OCI-LY7 (cell line): ENCODE measurements at regions not wholly inside any gene's neighbourhood (a gene's known extent, or its start where the extent isn't known, plus 50 kb on each side); places are given as distances from the start of the nearest gene placed in this dataset.

Experiments
- BruUV-seq: library from RNA; stranded (reverse); fragments of 400-500 nt; replicated peaks from 2 replicates; lab custom pipeline; 2021; lab: Mats Ljungman, UMichigan
- CTCF ChIA-PET: fragments of 300-600 bp; sonication (Branson Sonifier 250); formaldehyde crosslinking; loops from one replicate; lab custom pipeline; 2022; ENCODE audit warnings: antibody characterized with exemption; ENCODE audit not compliant: unreplicated experiment; lab: Charles Lee
- POLR2A ChIA-PET: fragments of 300-600 bp; sonication (Branson Sonifier 250); formaldehyde crosslinking; loops from one replicate; lab custom pipeline; 2022; ENCODE audit warnings: antibody characterized with exemption; lab: Charles Lee
- DNase-seq: peaks from one replicate; pipeline ENCODE4 v3.0.0-alpha.2; 2015; ENCODE audit warnings: low spot score
- H2AFZ ChIP-seq: fragments of 200-600 bp; sonication (generic), shearing (Covaris generic); 2 replicates; pipeline ENCODE4 v1.6.1; 2014; ENCODE audit warnings: mild to moderate bottlenecking, antibody characterized with exemption, low read length, moderate library complexity
- H3K27ac ChIP-seq: fragments of 200-600 bp; sonication (generic); 2 replicates; pipeline ENCODE4 v1.5.1; 2014; ENCODE audit warnings: mixed run types, low read depth, mild to moderate bottlenecking, moderate library complexity, low read length, inconsistent platforms; ENCODE audit not compliant: poor library complexity, severe bottlenecking
- H3K36me3 ChIP-seq: fragments of 200-600 bp; sonication (generic); 2 replicates; pipeline ENCODE4 v1.6.1; 2014; ENCODE audit warnings: mild to moderate bottlenecking, antibody characterized with exemption, low read length, moderate library complexity, mixed read lengths; ENCODE audit not compliant: insufficient read depth
- H3K4me1 ChIP-seq: fragments of 200-600 bp; sonication (generic); 2 replicates; pipeline ENCODE4 v1.5.1; 2014; ENCODE audit warnings: mild to moderate bottlenecking, low read length; ENCODE audit not compliant: insufficient read depth, poor library complexity, severe bottlenecking
- H3K4me2 ChIP-seq: fragments of 200-600 bp; sonication (generic); 2 replicates; pipeline ENCODE4 v1.6.1; 2014; ENCODE audit warnings: mild to moderate bottlenecking, low read length
- H3K4me3 ChIP-seq: fragments of 200-600 bp; sonication (generic); 2 replicates; pipeline ENCODE4 v1.5.1; 2014; ENCODE audit warnings: mild to moderate bottlenecking, low read depth, low read length; ENCODE audit not compliant: poor library complexity, severe bottlenecking
- H3K79me2 ChIP-seq: fragments of 200-600 bp; sonication (generic); 2 replicates; pipeline ENCODE4 v1.6.1; 2016; ENCODE audit warnings: low read depth, mild to moderate bottlenecking, low read length, moderate library complexity, mixed read lengths; ENCODE audit not compliant: insufficient read depth
- H3K9me2 ChIP-seq: fragments of 200-600 bp; sonication (generic); 2 replicates; pipeline ENCODE4 v1.6.1; 2016; ENCODE audit warnings: mild to moderate bottlenecking, low read length, mixed read lengths; ENCODE audit not compliant: insufficient read depth
- H3K9me3 ChIP-seq: fragments of 200-600 bp; sonication (generic); 2 replicates; pipeline ENCODE4 v1.6.1; 2014; ENCODE audit warnings: mild to moderate bottlenecking, mixed run types, low read length, mixed read lengths
- H4K20me1 ChIP-seq: fragments of 200-600 bp; sonication (generic); 2 replicates; pipeline ENCODE4 v1.6.1; 2014; ENCODE audit warnings: mild to moderate bottlenecking, antibody characterized with exemption, low read length, moderate library complexity, mixed read lengths; ENCODE audit not compliant: insufficient read depth
- EZH2phosphoT487 ChIP-seq: fragments of 200-600 bp; sonication (generic); IDR thresholded peaks from 2 replicates; pipeline ENCODE4 v1.6.1; 2018; ENCODE audit warnings: low read depth, borderline replicate concordance, mild to moderate bottlenecking, mixed run types, antibody characterized with exemption, low read length, moderate library complexity, mixed read lengths
- intact Hi-C: fragments of 100-400 bp; cut with micrococcal nuclease; formaldehyde crosslinking; loops from one replicate; pipeline ENCODE4 v1.10.0; 2022; ENCODE audit not compliant: unreplicated experiment
- TF ChIP-seq, protein P1 (sequence below): fragments of 200-600 bp; sonication (generic); conservative IDR thresholded peaks from 2 replicates; pipeline ENCODE4 v1.5.1; 2014; ENCODE audit warnings: mild to moderate bottlenecking, antibody characterized with exemption, low read length, moderate library complexity, mixed read lengths

- Histone ChIP-seq H3K79me2 (no peaks in the 10 kb centered on the region), H3K4me1 (no peaks in the 10 kb centered on the region), H3K4me2 (no peak overlapping the region), H4K20me1 (no peaks in the 10 kb centered on the region), H3K9me3 (no peaks in the 10 kb centered on the region), H3K4me3 (no peak overlapping the region), H3K27ac (no peak overlapping the region), H3K36me3 (no peaks in the 10 kb centered on the region), H3K9me2 (no peaks in the 10 kb centered on the region), H2AFZ (no peak overlapping the region)
- BruUV-seq = no TSS peak
- intact Hi-C loops = no loop called here
- DNase-seq = no peak
- TF ChIP-seq, protein P1, sequence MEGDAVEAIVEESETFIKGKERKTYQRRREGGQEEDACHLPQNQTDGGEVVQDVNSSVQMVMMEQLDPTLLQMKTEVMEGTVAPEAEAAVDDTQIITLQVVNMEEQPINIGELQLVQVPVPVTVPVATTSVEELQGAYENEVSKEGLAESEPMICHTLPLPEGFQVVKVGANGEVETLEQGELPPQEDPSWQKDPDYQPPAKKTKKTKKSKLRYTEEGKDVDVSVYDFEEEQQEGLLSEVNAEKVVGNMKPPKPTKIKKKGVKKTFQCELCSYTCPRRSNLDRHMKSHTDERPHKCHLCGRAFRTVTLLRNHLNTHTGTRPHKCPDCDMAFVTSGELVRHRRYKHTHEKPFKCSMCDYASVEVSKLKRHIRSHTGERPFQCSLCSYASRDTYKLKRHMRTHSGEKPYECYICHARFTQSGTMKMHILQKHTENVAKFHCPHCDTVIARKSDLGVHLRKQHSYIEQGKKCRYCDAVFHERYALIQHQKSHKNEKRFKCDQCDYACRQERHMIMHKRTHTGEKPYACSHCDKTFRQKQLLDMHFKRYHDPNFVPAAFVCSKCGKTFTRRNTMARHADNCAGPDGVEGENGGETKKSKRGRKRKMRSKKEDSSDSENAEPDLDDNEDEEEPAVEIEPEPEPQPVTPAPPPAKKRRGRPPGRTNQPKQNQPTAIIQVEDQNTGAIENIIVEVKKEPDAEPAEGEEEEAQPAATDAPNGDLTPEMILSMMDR = no peak
- no peak for TF ChIP-seq EZH2phosphoT487
- POLR2A ChIA-PET = no interaction called here
- CTCF ChIA-PET = no interaction called here
Measured at GRCh38 chr16:58923094-58923493, 189.0 kb upstream of the GOT2 start.

- POLR2A ChIA-PET = interaction anchor here (0.6 kb wide), 1 partner anchor 38 kb away, joined by 3 read pairs; no protein-coding TSS in a partner anchor
- Histone ChIP-seq H3K27ac (no peak overlapping the region), H3K4me3 (no peak overlapping the region), H3K4me1 (no peaks in the 10 kb centered on the region), H3K4me2 (no peak overlapping the region), H3K9me3 (no peaks in the 10 kb centered on the region), H3K36me3 (no peaks in the 10 kb centered on the region), H4K20me1 (no peaks in the 10 kb centered on the region), H3K79me2 (no peaks in the 10 kb centered on the region), H2AFZ (no peak overlapping the region), H3K9me2 (no peaks in the 10 kb centered on the region)
- no peak for DNase-seq
- TF ChIP-seq, protein P1 = no peak
- TF ChIP-seq EZH2phosphoT487 = no peak
- intact Hi-C loops = no loop called here
- CTCF ChIA-PET = no interaction called here
- no TSS peak for BruUV-seq
Measured at GRCh38 chr16:58913456-58913855, 179.3 kb upstream of the GOT2 start.

DNA sequence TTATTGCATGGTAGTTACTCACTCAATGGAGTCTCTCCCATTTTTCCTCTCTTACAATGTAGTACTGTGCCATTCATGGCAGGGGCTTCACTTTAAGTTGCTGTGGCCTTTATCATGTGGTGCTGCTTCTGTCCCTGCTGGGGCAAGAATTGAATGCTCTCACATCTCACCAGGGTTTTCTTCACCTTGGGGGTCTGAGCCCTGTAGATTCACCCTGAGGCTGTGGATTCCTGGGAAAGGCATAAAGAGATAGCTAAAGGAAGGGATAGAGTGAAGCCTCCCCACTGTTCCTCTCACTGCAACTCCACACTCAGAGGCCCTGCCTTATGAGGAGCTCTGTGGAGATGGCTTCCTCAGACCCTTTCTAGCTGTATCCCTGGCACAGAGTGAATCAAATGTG, 178.5 kb upstream of the GOT2 start:
- no peaks in the 10 kb centered on the region for H3K79me2 ChIP-seq
- no peaks in the 10 kb centered on the region for H3K4me1 ChIP-seq
- no peak for DNase-seq
- H3K9me2 ChIP-seq = no peaks in the 10 kb centered on the region
- no peak overlapping the region for H3K4me2 ChIP-seq
- BruUV-seq = no TSS peak
- no peak overlapping the region for H3K4me3 ChIP-seq
- no peak overlapping the region for H2AFZ ChIP-seq
- H3K36me3 ChIP-seq = no peaks in the 10 kb centered on the region
- H3K27ac ChIP-seq = no peak overlapping the region
- no peaks in the 10 kb centered on the region for H3K9me3 ChIP-seq
- no peak for TF ChIP-seq EZH2phosphoT487
- TF ChIP-seq, protein P1 = no peak
- intact Hi-C loops = no loop called here
- ChIA-PET POLR2A (no interaction called here), CTCF (no interaction called here)
- H4K20me1 ChIP-seq = no peaks in the 10 kb centered on the region
